Mesenchymal stem cell (in vitro differentiated cells and primary cell): ENCODE measurements at regions not wholly inside any gene's neighbourhood (a gene's known extent, or its start where the extent isn't known, plus 50 kb on each side); places are given as distances from the start of the nearest gene placed in this dataset.

ENCODE experiments used
- DNase-seq: peaks from one replicate; pipeline ENCODE4 v3.0.0-alpha.2; 2013
- H2AFZ ChIP-seq: one replicate; pipeline ENCODE4 v1.6.1; 2013; ENCODE audit warnings: low read depth, mild to moderate bottlenecking, control low read depth, inconsistent platforms, low read length, moderate library complexity
- H2AK5ac ChIP-seq: 2 replicates; pipeline ENCODE4 v1.6.1; 2013; ENCODE audit warnings: low read length, moderate library complexity, mild to moderate bottlenecking, inconsistent platforms; ENCODE audit not compliant: severe bottlenecking
- H2BK120ac ChIP-seq: one replicate; pipeline ENCODE4 v1.6.1; 2013; ENCODE audit warnings: low read depth, mild to moderate bottlenecking, inconsistent platforms, low read length, moderate library complexity
- H2BK12ac ChIP-seq, 2 experiments: one replicate each; pipeline ENCODE4 v1.6.1; 2013; ENCODE audit warnings: inconsistent platforms in 2 of 2, low read length in 2 of 2, mild to moderate bottlenecking in 2 of 2, moderate library complexity in 2 of 2, control low read depth in 1 of 2
- H2BK15ac ChIP-seq: one replicate; pipeline ENCODE4 v1.6.1; 2013; ENCODE audit warnings: mild to moderate bottlenecking, low read depth, inconsistent platforms; ENCODE audit not compliant: poor library complexity, severe bottlenecking
- H2BK5ac ChIP-seq: 2 replicates; pipeline ENCODE4 v1.6.1; 2013; ENCODE audit warnings: low read depth, mild to moderate bottlenecking, low read length, control low read depth, inconsistent platforms; ENCODE audit not compliant: poor library complexity, severe bottlenecking
- H3K14ac ChIP-seq, 2 experiments: one replicate each; pipeline ENCODE4 v1.6.1; 2013; ENCODE audit warnings: inconsistent platforms in 2 of 2, low read length in 2 of 2, control low read depth in 1 of 2, mild to moderate bottlenecking in 1 of 2, moderate library complexity in 1 of 2
- H3K18ac ChIP-seq, 2 experiments: one replicate each; pipeline ENCODE4 v1.6.1; 2013; ENCODE audit warnings: inconsistent platforms in 2 of 2, low read length in 2 of 2, control low read depth in 1 of 2, low read depth in 1 of 2, mild to moderate bottlenecking in 1 of 2
- H3K23ac ChIP-seq, 2 experiments: one replicate each; pipeline ENCODE4 v1.6.1; 2013; ENCODE audit warnings: inconsistent platforms in 2 of 2, low read length in 2 of 2, mild to moderate bottlenecking in 2 of 2, moderate library complexity in 2 of 2, control low read depth in 1 of 2
- H3K27ac ChIP-seq: 2 replicates; pipeline ENCODE4 v1.5.1; 2013; ENCODE audit warnings: mild to moderate bottlenecking, moderate library complexity, low read length, control low read depth, inconsistent platforms; ENCODE audit not compliant: poor library complexity, severe bottlenecking
- H3K27me3 ChIP-seq, 2 experiments: 2 replicates each; pipeline versions ENCODE4 v1.6.1 to v1.7.0; 2013; ENCODE audit warnings: low read length in 2 of 2, mild to moderate bottlenecking in 2 of 2, moderate library complexity in 2 of 2, control low read depth in 1 of 2, inconsistent platforms in 1 of 2; ENCODE audit not compliant: control insufficient read depth in 1 of 2, insufficient read depth in 1 of 2
- H3K36me3 ChIP-seq, 2 experiments: 2 replicates each; pipeline versions ENCODE4 v1.6.1 to v1.7.0; 2013; ENCODE audit warnings: low read length in 2 of 2, control low read depth in 1 of 2, inconsistent platforms in 1 of 2, low read depth in 1 of 2, mild to moderate bottlenecking in 1 of 2; ENCODE audit not compliant: insufficient read depth in 2 of 2, control insufficient read depth in 1 of 2
- H3K4ac ChIP-seq, 2 experiments: one replicate each; pipeline ENCODE4 v1.6.1; 2013; ENCODE audit warnings: inconsistent platforms in 2 of 2, low read length in 2 of 2, mild to moderate bottlenecking in 2 of 2, moderate library complexity in 2 of 2, control low read depth in 1 of 2, low read depth in 1 of 2
- H3K4me1 ChIP-seq: 2 replicates; pipeline ENCODE4 v1.6.1; 2013; ENCODE audit warnings: low read depth, low read length, control low read depth; ENCODE audit not compliant: control insufficient read depth, insufficient read depth
- H3K4me2 ChIP-seq: 2 replicates; pipeline ENCODE4 v1.6.1; 2013; ENCODE audit warnings: low read length, mild to moderate bottlenecking, inconsistent platforms; ENCODE audit not compliant: poor library complexity, severe bottlenecking
- H3K4me3 ChIP-seq, 2 experiments: 2 replicates each; pipeline versions ENCODE4 v1.5.1 to v1.7.0; 2013; ENCODE audit warnings: low read length in 2 of 2, mild to moderate bottlenecking in 2 of 2, control low read depth in 1 of 2, low read depth in 1 of 2; ENCODE audit not compliant: insufficient read depth in 1 of 2
- H3K79me1 ChIP-seq: replicated peaks from 2 replicates; pipeline ENCODE4 v1.6.1; 2013; ENCODE audit warnings: mild to moderate bottlenecking, control low read depth, low read length, inconsistent platforms; ENCODE audit not compliant: poor library complexity, severe bottlenecking
- H3K9ac ChIP-seq: 2 replicates; pipeline ENCODE4 v1.7.0; 2013; ENCODE audit warnings: mild to moderate bottlenecking, low read length, moderate library complexity
- H3K9me3 ChIP-seq: 2 replicates; pipeline ENCODE4 v1.7.0; 2013; ENCODE audit warnings: mild to moderate bottlenecking, low read length; ENCODE audit not compliant: control insufficient read depth
- H4K8ac ChIP-seq: one replicate; pipeline ENCODE4 v1.6.1; 2013; ENCODE audit warnings: inconsistent platforms, mild to moderate bottlenecking, low read length, moderate library complexity
- H4K91ac ChIP-seq: one replicate; pipeline ENCODE4 v1.6.1; 2013; ENCODE audit warnings: mild to moderate bottlenecking, low read length, inconsistent platforms
- WGBS: methylation state at CpG from one replicate; pipeline ENCODE4 v1.1.7; 2013; ENCODE audit warnings: mixed read lengths; 5-methylcytosine and 5-hydroxymethylcytosine counted together

DNA sequence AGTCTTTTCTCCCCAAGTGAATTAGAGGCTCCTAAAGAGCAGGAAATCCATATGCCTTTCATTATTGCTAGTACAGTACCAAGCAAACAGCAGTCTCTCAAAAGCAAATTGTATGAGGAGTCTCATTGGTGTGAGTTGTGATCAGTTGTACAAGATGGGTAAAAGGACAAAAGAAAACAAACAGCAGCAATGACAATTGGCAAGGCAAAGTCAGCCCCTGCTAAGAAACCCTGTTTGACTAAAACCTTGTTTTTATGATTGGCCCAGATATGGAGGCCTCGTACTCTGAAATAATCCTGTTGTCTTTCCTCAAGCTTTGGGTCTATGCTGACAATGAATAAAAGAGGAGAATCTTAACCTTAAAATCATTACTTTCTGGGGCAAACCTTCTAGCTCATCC lies 69.8 kb downstream of the FOXD1 start:
- Histone ChIP-seq H3K27ac (no peak overlapping the region), H3K4me3 (no peak overlapping the region), H3K4ac (no peak overlapping the region), H3K4me1 (peaks cover 9% of the 10 kb centered on the region), H2BK15ac (no peak overlapping the region), H2AFZ (no peak overlapping the region), H2BK12ac (peak overlapping the region in 1 of 2 experiments; percentile 71), H3K36me3 (peaks cover 0 to 7% of the 10 kb centered on the region in 2 experiments), H2AK5ac (peak overlapping the region; percentile 79), H3K9ac (no peak overlapping the region), H3K27me3 (peaks cover 0 to 48% of the 10 kb centered on the region in 2 experiments), H4K8ac (no peak overlapping the region), H3K4me2 (no peak overlapping the region), H3K18ac (no peak overlapping the region), H4K91ac (no peak overlapping the region), H3K23ac (no peak overlapping the region), H2BK120ac (no peak overlapping the region), H2BK5ac (no peak overlapping the region), H3K14ac (no peak overlapping the region), H3K79me1 (no peaks in the 10 kb centered on the region), H3K9me3 (peaks cover 14% of the 10 kb centered on the region)
- WGBS = 100% methylated on average over 1 of the region's 1 CpG
- DNase-seq = no peak

DNA sequence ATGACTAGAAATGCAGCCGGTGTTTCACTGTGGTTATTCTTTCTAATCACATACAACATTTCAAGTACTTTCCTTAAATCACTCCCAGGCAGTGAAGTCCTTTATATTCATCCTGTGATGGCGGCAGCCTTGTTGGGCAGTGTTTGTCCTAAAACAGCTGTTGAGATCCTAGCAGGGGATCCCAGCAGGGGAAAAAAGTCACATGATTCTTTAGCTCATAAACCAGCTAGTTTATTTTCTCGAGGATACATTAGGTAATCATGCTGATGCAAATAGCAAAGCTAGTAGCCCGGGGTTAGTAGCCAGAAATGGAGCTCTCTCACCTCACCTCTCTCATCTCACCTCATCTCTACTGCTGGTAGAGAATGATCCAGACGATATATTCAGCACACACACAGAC lies 70.5 kb downstream of the FOXD1 start:
- peak overlapping the region; percentile 30 for H4K91ac ChIP-seq
- peak overlapping the region; percentile 60 for H4K8ac ChIP-seq
- H2BK15ac ChIP-seq = no peak overlapping the region
- peaks cover 0 to 41% of the 10 kb centered on the region in 2 experiments for H3K27me3 ChIP-seq
- H2BK120ac ChIP-seq = no peak overlapping the region
- H2AFZ ChIP-seq = peak overlapping the region; percentile 46
- peak overlapping the region; percentile 57 to 89 for H3K18ac ChIP-seq
- no peak overlapping the region for H3K4me3 ChIP-seq
- H3K4me1 ChIP-seq = peaks cover 10% of the 10 kb centered on the region
- DNase-seq = peak; percentile 83
- peak overlapping the region in 1 of 2 experiments; percentile 13 for H3K4ac ChIP-seq
- H3K9me3 ChIP-seq = peaks cover 7% of the 10 kb centered on the region
- no peaks in the 10 kb centered on the region for H3K79me1 ChIP-seq
- no peak overlapping the region for H3K9ac ChIP-seq
- H3K27ac ChIP-seq = no peak overlapping the region
- 57% methylated on average over 5 of the region's 5 CpGs for WGBS
- H2BK12ac ChIP-seq = peak overlapping the region; percentile 7 to 29
- H3K14ac ChIP-seq = no peak overlapping the region
- H3K23ac ChIP-seq = no peak overlapping the region
- no peak overlapping the region for H3K4me2 ChIP-seq
- no peak overlapping the region for H2BK5ac ChIP-seq
- H3K36me3 ChIP-seq = peaks cover 0 to 7% of the 10 kb centered on the region in 2 experiments
- no peak overlapping the region for H2AK5ac ChIP-seq

GRCh38 chr5:73376618-73377170 lies 71.9 kb downstream of the FOXD1 start:
- H3K27ac ChIP-seq = no peak overlapping the region
- peak overlapping the region in 1 of 2 experiments; percentile 14 for H3K18ac ChIP-seq
- H2BK15ac ChIP-seq = no peak overlapping the region
- H2AK5ac ChIP-seq = peak overlapping the region; percentile 47
- H3K79me1 ChIP-seq = no peaks in the 10 kb centered on the region
- H3K27me3 ChIP-seq = peaks cover 0 to 27% of the 10 kb centered on the region in 2 experiments
- H3K9me3 ChIP-seq = peaks cover 4% of the 10 kb centered on the region
- no peak overlapping the region for H3K4me3 ChIP-seq
- no peak overlapping the region for H3K4me2 ChIP-seq
- no peak overlapping the region for H3K9ac ChIP-seq
- no peak overlapping the region for H2AFZ ChIP-seq
- peak overlapping the region in 1 of 2 experiments; percentile 31 for H2BK12ac ChIP-seq
- no peak overlapping the region for H3K14ac ChIP-seq
- H3K4me1 ChIP-seq = peaks cover 10% of the 10 kb centered on the region
- H4K91ac ChIP-seq = no peak overlapping the region
- H3K4ac ChIP-seq = peak overlapping the region in 1 of 2 experiments; percentile 24
- H3K36me3 ChIP-seq = peaks cover 0 to under 1% of the 10 kb centered on the region in 2 experiments
- H2BK120ac ChIP-seq = no peak overlapping the region
- no peak overlapping the region for H3K23ac ChIP-seq
- WGBS = 74% methylated on average over 3 of the region's 3 CpGs
- H4K8ac ChIP-seq = no peak overlapping the region
- no peak overlapping the region for H2BK5ac ChIP-seq
- peak; percentile 76 for DNase-seq

- no peak overlapping the region for H3K14ac ChIP-seq
- H3K9me3 ChIP-seq = peaks cover 2% of the 10 kb centered on the region
- H2BK12ac ChIP-seq = peak overlapping the region in 1 of 2 experiments; percentile 31
- H4K8ac ChIP-seq = no peak overlapping the region
- no peak overlapping the region for H2BK15ac ChIP-seq
- DNase-seq = no peak
- no peak overlapping the region for H2AFZ ChIP-seq
- no peak overlapping the region for H2BK120ac ChIP-seq
- H3K18ac ChIP-seq = peak overlapping the region in 1 of 2 experiments; percentile 14
- no peak overlapping the region for H3K4ac ChIP-seq
- H3K4me1 ChIP-seq = peaks cover 10% of the 10 kb centered on the region
- 96% methylated on average over 2 of the region's 2 CpGs for WGBS
- no peak overlapping the region for H3K4me3 ChIP-seq
- H3K27ac ChIP-seq = no peak overlapping the region
- no peak overlapping the region for H2BK5ac ChIP-seq
- H3K27me3 ChIP-seq = peaks cover 0 to 19% of the 10 kb centered on the region in 2 experiments
- no peak overlapping the region for H3K23ac ChIP-seq
- H2AK5ac ChIP-seq = no peak overlapping the region
- no peak overlapping the region for H4K91ac ChIP-seq
- H3K79me1 ChIP-seq = no peaks in the 10 kb centered on the region
- H3K4me2 ChIP-seq = no peak overlapping the region
- no peaks in the 10 kb centered on the region for H3K36me3 ChIP-seq
- H3K9ac ChIP-seq = no peak overlapping the region
Measured at GRCh38 chr5:73375949-73376348, 72.6 kb downstream of the FOXD1 start.
